A549 (cell line): ENCODE measurements at regions not wholly inside any gene's neighbourhood (a gene's known extent, or its start where the extent isn't known, plus 50 kb on each side); places are given as distances from the start of the nearest gene placed in this dataset.

Experiments
- CBX8 ChIP-seq: fragments of 200-600 bp; sonication (generic); IDR thresholded peaks from 2 replicates; pipeline ENCODE4 v1.6.1; 2016
- CTCF ChIP-seq: fragments of >200 bp; sonication (Bioruptor Twin); formaldehyde crosslinking; IDR thresholded peaks from 3 replicates; pipeline ENCODE4 v1.5.1; 2016
- EP300 ChIP-seq, 2 experiments: fragments of >200 bp; sonication (Bioruptor Twin); formaldehyde crosslinking; IDR thresholded peaks; 2 replicates in 1 of 2; 3 replicates in 1 of 2; pipeline ENCODE4 v1.6.1; 2016 to 2017
- FOSL2 ChIP-seq, 2 experiments: fragments of 450-650 bp in 1 of 2; fragments of >200 bp in 1 of 2; sonication (Bioruptor Twin) in 1 of 2; formaldehyde crosslinking; IDR thresholded peaks; 2 replicates each; pipeline versions ENCODE4 v1.5.0 to v1.6.1; 2016 to 2020; ENCODE audit warnings: mild to moderate bottlenecking in 1 of 2, moderate library complexity in 1 of 2
- HDAC2 ChIP-seq: fragments of 200-600 bp; sonication (generic); IDR thresholded peaks from 2 replicates; pipeline ENCODE4 v1.6.1; 2016
- HMGXB4 ChIP-seq: fragments of 250-450 bp; sonication (Bioruptor Pico); IDR thresholded peaks from 2 replicates; pipeline ENCODE4 v1.5.0; 2021; ENCODE audit warnings: mild to moderate bottlenecking, moderate library complexity, borderline replicate concordance
- JUNB ChIP-seq: fragments of >200 bp; sonication (Bioruptor Twin); formaldehyde crosslinking; IDR thresholded peaks from 2 replicates; pipeline ENCODE4 v1.6.1; 2016
- KDM5A ChIP-seq: fragments of 200-600 bp; sonication (generic); IDR thresholded peaks from 2 replicates; pipeline ENCODE4 v1.6.1; 2016; ENCODE audit warnings: antibody characterized with exemption, mild to moderate bottlenecking
- NR3C1 ChIP-seq: fragments of >200 bp; sonication (Bioruptor Twin); formaldehyde crosslinking; IDR thresholded peaks from 3 replicates; pipeline ENCODE4 v1.6.1; 2017
- POLR2A ChIP-seq: IDR thresholded peaks from 2 replicates; pipeline ENCODE4 v1.6.1; 2012; ENCODE audit warnings: mild to moderate bottlenecking, low read length
- RAD21 ChIP-seq, 2 experiments: fragments of >200 bp in 1 of 2; sonication (Bioruptor Twin) in 1 of 2; formaldehyde crosslinking in 1 of 2; IDR thresholded peaks in 1 of 2; conservative IDR thresholded peaks in 1 of 2; 2 replicates in 1 of 2; 3 replicates in 1 of 2; pipeline ENCODE4 v1.6.1; 2012 to 2018; ENCODE audit warnings: inconsistent platforms in 1 of 2
- SREBF2 ChIP-seq: fragments of 450-650 bp; IDR thresholded peaks from 2 replicates; pipeline ENCODE4 v1.6.1; 2014; ENCODE audit warnings: mild to moderate bottlenecking, moderate library complexity
- TP53 ChIP-seq: fragments of 250-450 bp; sonication (Bioruptor Pico); IDR thresholded peaks from 2 replicates; pipeline ENCODE4 v1.5.0; 2021; ENCODE audit warnings: mild to moderate bottlenecking, moderate library complexity

GRCh38 chr1:222278501-222278900, 269.4 kb downstream of the HHIPL2 start:
- TF ChIP-seq CTCF (no peak), POLR2A (no peak), CBX8 (no peak), SREBF2 (no peak), RAD21 (conservative IDR thresholded peaks at IDR 0.05 in 1 of 2, IDR thresholded peaks at IDR 0.05 in 1 of 2) (no peak), TP53 (CRISPR knock-in tag) (no peak), NR3C1 (no peak), EP300 (IDR thresholded peaks at IDR 0.05) (no peak), HMGXB4 (CRISPR knock-in tag) (no peak), JUNB (no peak), HDAC2 (no peak), FOSL2 (IDR thresholded peaks at IDR 0.05) (no peak), FOSL2 (CRISPR knock-in tag; IDR thresholded peaks at IDR 0.05) (no peak), KDM5A (no peak)
